ENCODE measurements at regions not wholly inside any gene's neighbourhood (a gene's known extent, or its start where the extent isn't known, plus 50 kb on each side); places are given as distances from the start of the nearest gene placed in this dataset.

GRCh38 chr2:15766911-15767597, 173.3 kb upstream of the MYCN start:
- DNase-seq: no peak

GRCh38 chr2:15767679-15768078, 172.7 kb upstream of the MYCN start:
- no peak for DNase-seq

GRCh38 chr2:15768142-15768541, 172.2 kb upstream of the MYCN start:
- no peak for DNase-seq

GRCh38 chr2:15768615-15769014, 171.7 kb upstream of the MYCN start:
- DNase-seq: peak; percentile 45

- no peak for DNase-seq
Measured at GRCh38 chr2:15769235-15769634, 171.1 kb upstream of the MYCN start.

GRCh38 chr2:15769676-15770547, 170.4 kb upstream of the MYCN start:
- no peak for DNase-seq

- DNase-seq: no peak
Measured at GRCh38 chr2:15770606-15771005, 169.7 kb upstream of the MYCN start.

GRCh38 chr2:15771124-15771523, 169.2 kb upstream of the MYCN start:
- DNase-seq: no peak

GRCh38 chr2:15772086-15772595, 168.2 kb upstream of the MYCN start:
- no peak for DNase-seq

- DNase-seq: no peak
Measured at GRCh38 chr2:15772681-15773080, 167.7 kb upstream of the MYCN start.

GRCh38 chr2:15773204-15773603, 167.1 kb upstream of the MYCN start:
- DNase-seq: no peak

GRCh38 chr2:15773846-15774245, 166.5 kb upstream of the MYCN start:
- no peak for DNase-seq

GRCh38 chr2:15775753-15776628, 164.4 kb upstream of the MYCN start:
- DNase-seq: no peak

GRCh38 chr2:15776629-15776919, 163.8 kb upstream of the MYCN start:
- DNase-seq: no peak

- no peak for DNase-seq
Measured at GRCh38 chr2:15776992-15777702, 163.2 kb upstream of the MYCN start.

- no peak for DNase-seq
Measured at GRCh38 chr2:15777795-15778371, 162.5 kb upstream of the MYCN start.

GRCh38 chr2:15778529-15779219, 161.7 kb upstream of the MYCN start:
- DNase-seq: no peak

- DNase-seq: no peak
Measured at GRCh38 chr2:15779381-15780041, 160.8 kb upstream of the MYCN start.

- no peak for DNase-seq
Measured at GRCh38 chr2:15780234-15780633, 160.1 kb upstream of the MYCN start.

GRCh38 chr2:15780912-15781574, 159.3 kb upstream of the MYCN start:
- DNase-seq: no peak
